ENCODE measurements at regions not wholly inside any gene's neighbourhood (a gene's known extent, or its start where the extent isn't known, plus 50 kb on each side); places are given as distances from the start of the nearest gene placed in this dataset.
"Not testable (repeated sequence)": the region's sequence is repeated elsewhere in the genome, so short reads cannot be mapped to it uniquely, and the experiment has no call there.

- no peak for DNase-seq
- ChIA-PET CTCF (no interaction called here), POLR2A (no interaction called here)
- Mint-ChIP-seq H3K27ac (no peak overlapping the region), H3K27me3 (no peaks in the 10 kb centered on the region), H3K4me3 (no peak overlapping the region), H3K4me1 (ENCODE audit: low read depth) (no peaks in the 10 kb centered on the region), H3K9me3 (peaks cover 12% of the 10 kb centered on the region), H3K36me3 (no peaks in the 10 kb centered on the region)
- intact Hi-C loops (cut with micrococcal nuclease): no loop called here
These were observed 295.3 kb upstream of the CNTN5 start for GRCh38 chr11:98725471-98725870.

DNA sequence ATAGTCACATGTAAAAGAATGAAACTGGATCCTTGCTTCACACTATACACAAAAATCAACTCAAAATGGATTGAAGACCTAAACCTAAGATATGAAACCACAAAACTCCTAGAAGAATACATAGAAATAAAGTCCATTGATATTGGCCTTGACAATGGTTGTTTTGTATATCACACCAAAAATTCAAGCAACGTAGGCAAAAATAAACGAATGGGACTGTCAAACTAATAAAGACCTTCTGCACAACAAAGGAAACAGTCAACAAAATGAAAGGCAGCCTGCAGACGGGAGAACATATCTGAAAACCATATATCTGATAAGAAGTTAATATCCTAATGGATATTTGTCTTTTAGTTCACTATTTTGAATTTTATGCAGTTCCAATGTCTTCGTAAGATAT, 292.3 kb upstream of the CNTN5 start:
- intact Hi-C loops (cut with micrococcal nuclease): no loop called here
- DNase-seq: no peak
- H3K4me1 Mint-ChIP-seq (ENCODE audit: low read depth): no peaks in the 10 kb centered on the region
- peaks cover 12% of the 10 kb centered on the region for H3K9me3 Mint-ChIP-seq
- no peak overlapping the region for H3K27ac Mint-ChIP-seq
- ChIA-PET CTCF (no interaction called here), POLR2A (no interaction called here)
- H3K27me3 Mint-ChIP-seq: no peaks in the 10 kb centered on the region
- H3K4me3 Mint-ChIP-seq: no peak overlapping the region
- H3K36me3 Mint-ChIP-seq: no peaks in the 10 kb centered on the region

DNA sequence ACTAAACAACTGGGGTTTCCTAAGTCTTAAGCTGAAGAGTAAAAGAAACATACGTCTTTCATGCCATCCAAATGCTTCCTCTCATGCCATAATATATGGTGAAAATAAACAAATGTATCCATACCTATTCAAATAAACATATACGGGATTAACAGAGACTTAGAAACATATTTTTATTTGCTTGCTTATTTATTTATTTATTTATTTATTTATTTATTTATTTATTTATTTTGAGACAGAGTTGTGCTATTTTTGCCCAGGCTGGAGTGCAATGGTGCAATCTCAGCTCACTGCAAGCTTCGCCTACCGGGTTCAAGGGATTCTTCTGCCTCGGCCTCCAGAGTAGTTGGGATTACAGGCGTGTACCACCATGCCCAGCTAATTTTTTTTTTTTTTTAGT, 291.6 kb upstream of the CNTN5 start:
- CTCF ChIA-PET: no interaction called here
- intact Hi-C loops (cut with micrococcal nuclease): no loop called here
- no peak for DNase-seq
- no peaks in the 10 kb centered on the region for H3K36me3 Mint-ChIP-seq
- H3K27me3 Mint-ChIP-seq: no peaks in the 10 kb centered on the region
- no peak overlapping the region for H3K4me3 Mint-ChIP-seq
- POLR2A ChIA-PET: no interaction called here
- no peak overlapping the region for H3K27ac Mint-ChIP-seq
- H3K4me1 Mint-ChIP-seq (ENCODE audit: low read depth): no peaks in the 10 kb centered on the region
- peaks cover 10% of the 10 kb centered on the region for H3K9me3 Mint-ChIP-seq

GRCh38 chr11:98732947-98733346, 287.8 kb upstream of the CNTN5 start:
- H3K36me3 Mint-ChIP-seq: no peaks in the 10 kb centered on the region
- peaks cover 6% of the 10 kb centered on the region for H3K9me3 Mint-ChIP-seq
- CTCF ChIA-PET: no interaction called here
- intact Hi-C loops (cut with micrococcal nuclease): no loop called here
- POLR2A ChIA-PET: no interaction called here
- H3K27me3 Mint-ChIP-seq: no peaks in the 10 kb centered on the region
- H3K27ac Mint-ChIP-seq: no peak overlapping the region
- no peak for DNase-seq
- H3K4me3 Mint-ChIP-seq: no peak overlapping the region
- no peaks in the 10 kb centered on the region for H3K4me1 Mint-ChIP-seq (ENCODE audit: low read depth)

- H3K4me1 Mint-ChIP-seq (ENCODE audit: low read depth); intact Hi-C loops (cut with micrococcal nuclease); H3K27me3 Mint-ChIP-seq; POLR2A ChIA-PET; H3K27ac Mint-ChIP-seq; H3K9me3 Mint-ChIP-seq; H3K36me3 Mint-ChIP-seq; H3K4me3 Mint-ChIP-seq; DNase-seq; CTCF ChIA-PET: not testable (repeated sequence)
These were observed 287.4 kb upstream of the CNTN5 start for GRCh38 chr11:98733378-98733777.

- no peaks in the 10 kb centered on the region for H3K36me3 Mint-ChIP-seq
- no peak overlapping the region for H3K27ac Mint-ChIP-seq
- ChIA-PET CTCF (no interaction called here), POLR2A (no interaction called here)
- intact Hi-C loops (cut with micrococcal nuclease): no loop called here
- no peaks in the 10 kb centered on the region for H3K27me3 Mint-ChIP-seq
- H3K4me1 Mint-ChIP-seq (ENCODE audit: low read depth): no peaks in the 10 kb centered on the region
- no peak overlapping the region for H3K4me3 Mint-ChIP-seq
- H3K9me3 Mint-ChIP-seq: no peaks in the 10 kb centered on the region
- no peak for DNase-seq
These were observed 286.1 kb upstream of the CNTN5 start for GRCh38 chr11:98734686-98735085.

DNA sequence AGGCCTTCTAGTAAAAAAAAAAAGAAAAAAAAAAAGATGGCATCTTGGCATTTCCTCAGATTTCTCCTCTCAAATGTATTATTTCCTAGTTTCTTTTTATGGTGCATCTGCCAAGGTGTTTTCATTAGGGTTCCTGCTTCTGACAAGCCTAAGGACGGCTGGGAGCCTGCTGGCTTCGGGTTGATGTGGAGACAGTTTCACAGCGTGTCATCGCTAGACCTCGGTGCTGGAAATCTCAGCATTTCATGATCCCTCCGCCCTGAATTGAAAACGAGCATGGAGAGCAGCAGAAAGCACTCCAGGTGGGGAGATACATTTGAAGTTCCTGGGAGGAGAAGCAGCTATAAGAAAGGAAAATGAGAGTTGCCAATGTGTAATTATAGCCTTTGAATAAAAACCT, 283.9 kb upstream of the CNTN5 start:
- Mint-ChIP-seq H3K27me3 (no peaks in the 10 kb centered on the region), H3K36me3 (no peaks in the 10 kb centered on the region), H3K27ac (no peak overlapping the region), H3K4me3 (no peak overlapping the region), H3K4me1 (ENCODE audit: low read depth) (no peaks in the 10 kb centered on the region), H3K9me3 (no peaks in the 10 kb centered on the region)
- POLR2A ChIA-PET: no interaction called here
- DNase-seq: no peak
- intact Hi-C loops (cut with micrococcal nuclease): no loop called here
- CTCF ChIA-PET: no interaction called here

DNA sequence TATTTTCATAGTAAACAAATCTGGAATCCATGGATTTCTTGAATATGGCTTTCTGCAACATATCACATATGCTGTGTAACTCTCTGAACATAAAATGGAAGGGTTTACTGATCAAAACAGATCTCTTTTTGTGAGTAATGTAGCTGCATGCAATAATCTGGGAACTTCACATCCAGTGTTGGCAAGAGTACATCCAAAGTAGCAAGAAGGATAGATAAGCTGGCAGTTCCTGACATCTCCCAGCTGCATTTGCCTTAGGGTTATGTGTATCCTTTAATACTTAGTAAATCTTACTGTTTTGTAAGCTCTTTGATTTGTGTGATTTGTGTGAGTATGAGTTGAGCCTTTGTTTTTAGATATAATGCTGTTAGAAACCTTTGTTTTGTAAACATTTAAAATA, 280.4 kb upstream of the CNTN5 start:
- intact Hi-C loops (cut with micrococcal nuclease): no loop called here
- Mint-ChIP-seq H3K27ac (no peak overlapping the region), H3K4me3 (no peak overlapping the region), H3K27me3 (no peaks in the 10 kb centered on the region), H3K9me3 (peaks cover 2% of the 10 kb centered on the region), H3K36me3 (no peaks in the 10 kb centered on the region), H3K4me1 (ENCODE audit: low read depth) (no peaks in the 10 kb centered on the region)
- ChIA-PET POLR2A (no interaction called here), CTCF (no interaction called here)
- no peak for DNase-seq

- H3K27ac Mint-ChIP-seq; POLR2A ChIA-PET; DNase-seq; H3K36me3 Mint-ChIP-seq; intact Hi-C loops (cut with micrococcal nuclease); H3K27me3 Mint-ChIP-seq; CTCF ChIA-PET; H3K4me3 Mint-ChIP-seq; H3K4me1 Mint-ChIP-seq (ENCODE audit: low read depth): not testable (repeated sequence)
- peaks cover 25% of the 10 kb centered on the region for H3K9me3 Mint-ChIP-seq
These were observed 257.3 kb upstream of the CNTN5 start for GRCh38 chr11:98763446-98763845.

GRCh38 chr11:98766903-98767302, 253.8 kb upstream of the CNTN5 start:
- ChIA-PET CTCF (no interaction called here), POLR2A (no interaction called here)
- intact Hi-C loops (cut with micrococcal nuclease): no loop called here
- Mint-ChIP-seq H3K4me3 (no peak overlapping the region), H3K27ac (no peak overlapping the region), H3K36me3 (peaks cover 1% of the 10 kb centered on the region), H3K27me3 (no peaks in the 10 kb centered on the region), H3K4me1 (ENCODE audit: low read depth) (no peaks in the 10 kb centered on the region), H3K9me3 (peaks cover 22% of the 10 kb centered on the region)
- DNase-seq: no peak

DNA sequence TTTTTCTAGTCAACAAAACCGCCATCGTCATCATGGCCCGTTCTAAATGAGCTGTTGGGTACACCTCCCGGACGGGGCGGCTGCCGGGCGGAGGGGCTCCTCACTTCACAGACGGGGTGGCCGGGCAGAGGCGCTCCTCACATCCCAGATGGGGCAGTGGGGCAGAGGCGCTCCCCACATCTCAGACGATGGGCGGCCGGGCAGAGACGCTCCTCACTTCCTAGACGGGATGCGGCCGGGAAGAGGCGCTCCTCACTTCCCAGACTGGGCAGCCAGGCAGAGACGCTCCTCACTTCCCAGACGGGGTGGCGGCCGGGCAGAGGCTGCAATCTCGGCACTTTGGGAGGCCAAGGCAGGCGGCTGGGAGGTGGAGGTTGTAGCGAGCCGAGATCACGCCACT, 250.7 kb upstream of the CNTN5 start:
- POLR2A ChIA-PET; H3K4me3 Mint-ChIP-seq; CTCF ChIA-PET; DNase-seq; intact Hi-C loops (cut with micrococcal nuclease); H3K27ac Mint-ChIP-seq; H3K36me3 Mint-ChIP-seq; H3K4me1 Mint-ChIP-seq (ENCODE audit: low read depth); H3K27me3 Mint-ChIP-seq: not testable (repeated sequence)
- H3K9me3 Mint-ChIP-seq: peaks cover 13% of the 10 kb centered on the region

GRCh38 chr11:98771791-98772190, 249.0 kb upstream of the CNTN5 start:
- H3K27ac Mint-ChIP-seq: no peak overlapping the region
- POLR2A ChIA-PET: no interaction called here

DNA sequence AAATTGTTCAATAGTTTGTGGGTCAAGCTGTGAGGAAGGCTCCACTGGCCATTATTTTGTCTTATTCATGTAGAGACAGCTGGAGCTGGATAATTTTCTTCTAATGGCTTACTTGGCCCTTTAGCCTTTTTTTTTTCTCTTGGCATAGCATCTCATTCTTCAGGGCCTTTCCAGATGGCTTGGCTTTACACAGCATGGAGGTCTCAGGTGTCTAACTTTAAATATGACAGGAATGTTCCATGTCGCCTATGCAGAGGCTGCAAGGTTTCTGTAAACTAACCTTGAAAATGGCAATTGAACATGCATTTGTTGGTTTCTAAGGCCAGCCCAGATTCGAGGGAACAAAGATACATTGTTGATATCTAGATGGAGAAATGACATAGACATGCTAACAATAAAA, 247.9 kb upstream of the CNTN5 start:
- CTCF ChIA-PET: no interaction called here
- Mint-ChIP-seq H3K4me1 (ENCODE audit: low read depth) (no peaks in the 10 kb centered on the region), H3K27ac (no peak overlapping the region), H3K36me3 (peaks cover 1% of the 10 kb centered on the region), H3K4me3 (no peak overlapping the region), H3K9me3 (peaks cover 13% of the 10 kb centered on the region), H3K27me3 (no peaks in the 10 kb centered on the region)
- intact Hi-C loops (cut with micrococcal nuclease): no loop called here
- POLR2A ChIA-PET: no interaction called here
- DNase-seq: no peak

More at GRCh38 chr11:98771791-98772190, 249.0 kb upstream of the CNTN5 start:
- H3K4me1 Mint-ChIP-seq (ENCODE audit: low read depth): no peaks in the 10 kb centered on the region
- H3K9me3 Mint-ChIP-seq: peaks cover 13% of the 10 kb centered on the region
- H3K4me3 Mint-ChIP-seq: no peak overlapping the region
- no peaks in the 10 kb centered on the region for H3K27me3 Mint-ChIP-seq
- peaks cover 1% of the 10 kb centered on the region for H3K36me3 Mint-ChIP-seq
- intact Hi-C loops (cut with micrococcal nuclease): no loop called here
- CTCF ChIA-PET: no interaction called here
- DNase-seq: no peak

DNA sequence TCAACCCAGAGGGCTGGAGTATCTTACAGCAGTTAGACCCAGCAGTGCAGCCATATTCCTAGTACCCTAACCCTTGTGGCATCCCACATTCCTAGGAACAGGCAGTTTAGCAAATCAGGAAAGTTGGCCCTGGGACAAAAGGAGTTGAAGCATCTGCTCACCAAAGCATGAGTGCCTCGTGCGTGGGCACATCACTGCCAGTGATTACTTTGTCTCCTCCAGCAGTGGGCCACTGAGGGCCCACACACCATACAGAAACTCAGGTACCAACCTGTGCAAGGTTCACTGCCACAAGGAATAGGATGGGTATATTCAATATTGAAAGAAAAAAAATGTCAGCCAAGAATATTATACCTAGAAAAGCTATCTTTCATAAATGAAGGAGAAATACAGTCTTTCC, 227.5 kb upstream of the CNTN5 start:
- Mint-ChIP-seq H3K27me3 (no peaks in the 10 kb centered on the region), H3K36me3 (no peaks in the 10 kb centered on the region), H3K9me3 (peaks cover 9% of the 10 kb centered on the region), H3K4me3 (no peak overlapping the region), H3K4me1 (ENCODE audit: low read depth) (no peaks in the 10 kb centered on the region), H3K27ac (no peak overlapping the region)
- ChIA-PET POLR2A (no interaction called here), CTCF (no interaction called here)
- DNase-seq: no peak
- intact Hi-C loops (cut with micrococcal nuclease): no loop called here

Measured in activated CD4-positive, alpha-beta memory T cell treated with anti-CD3 and anti-CD28 coated beads for 36 hours (primary cell).